GM10248 (cell line): ENCODE measurements at regions not wholly inside any gene's neighbourhood (a gene's known extent, or its start where the extent isn't known, plus 50 kb on each side); places are given as distances from the start of the nearest gene placed in this dataset.

ENCODE experiments used
- CTCF ChIA-PET: fragments of 300-600 bp; sonication (Branson Sonifier 250); formaldehyde crosslinking; extraction: SDS; loops from one replicate; lab custom pipeline; 2021; ENCODE audit warnings: antibody characterized with exemption; lab: Yijun Ruan, JAX
- POLR2A ChIA-PET: fragments of 350-650 bp; sonication (Branson Sonifier 250); formaldehyde crosslinking; extraction: SDS; loops from one replicate; lab custom pipeline; 2020; ENCODE audit warnings: antibody characterized with exemption; lab: Yijun Ruan, JAX
- DNase-seq: peaks from one replicate; pipeline ENCODE4 v3.0.0; 2012; ENCODE audit errors: extremely low spot score
- TF ChIP-seq, protein P1 (sequence below): IDR thresholded peaks from 2 replicates; pipeline ENCODE4 v1.5.1; 2012; ENCODE audit warnings: mild to moderate bottlenecking, low read depth; ENCODE audit errors: extremely low read depth, missing control alignments, control extremely low read depth

DNA sequence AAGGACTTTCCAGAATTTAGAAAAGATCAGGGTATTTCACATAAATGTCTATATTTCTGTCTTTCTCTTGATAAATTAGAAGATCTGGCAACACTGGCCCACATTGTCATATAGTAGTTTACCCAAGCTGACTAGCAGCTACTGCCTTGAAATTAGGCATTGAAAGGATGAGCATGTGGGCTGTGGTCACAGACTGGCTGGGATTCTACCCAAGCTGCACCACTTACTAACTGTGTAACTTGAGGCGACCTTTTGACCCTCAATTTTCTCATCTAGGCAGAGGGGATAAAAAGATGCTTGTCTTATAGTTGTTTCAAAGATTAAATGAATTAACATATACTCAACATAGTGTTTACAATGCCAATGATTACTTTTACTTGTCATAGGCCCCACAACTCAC, 152.7 kb upstream of the BMP2 start:
- CTCF ChIA-PET: interaction anchor here (0.9 kb wide), 1 partner anchor 8 kb away, joined by 3 read pairs; no protein-coding TSS in a partner anchor
- POLR2A ChIA-PET: no interaction called here
- no peak for DNase-seq
- TF ChIP-seq, protein P1, sequence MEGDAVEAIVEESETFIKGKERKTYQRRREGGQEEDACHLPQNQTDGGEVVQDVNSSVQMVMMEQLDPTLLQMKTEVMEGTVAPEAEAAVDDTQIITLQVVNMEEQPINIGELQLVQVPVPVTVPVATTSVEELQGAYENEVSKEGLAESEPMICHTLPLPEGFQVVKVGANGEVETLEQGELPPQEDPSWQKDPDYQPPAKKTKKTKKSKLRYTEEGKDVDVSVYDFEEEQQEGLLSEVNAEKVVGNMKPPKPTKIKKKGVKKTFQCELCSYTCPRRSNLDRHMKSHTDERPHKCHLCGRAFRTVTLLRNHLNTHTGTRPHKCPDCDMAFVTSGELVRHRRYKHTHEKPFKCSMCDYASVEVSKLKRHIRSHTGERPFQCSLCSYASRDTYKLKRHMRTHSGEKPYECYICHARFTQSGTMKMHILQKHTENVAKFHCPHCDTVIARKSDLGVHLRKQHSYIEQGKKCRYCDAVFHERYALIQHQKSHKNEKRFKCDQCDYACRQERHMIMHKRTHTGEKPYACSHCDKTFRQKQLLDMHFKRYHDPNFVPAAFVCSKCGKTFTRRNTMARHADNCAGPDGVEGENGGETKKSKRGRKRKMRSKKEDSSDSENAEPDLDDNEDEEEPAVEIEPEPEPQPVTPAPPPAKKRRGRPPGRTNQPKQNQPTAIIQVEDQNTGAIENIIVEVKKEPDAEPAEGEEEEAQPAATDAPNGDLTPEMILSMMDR: no peak

DNA sequence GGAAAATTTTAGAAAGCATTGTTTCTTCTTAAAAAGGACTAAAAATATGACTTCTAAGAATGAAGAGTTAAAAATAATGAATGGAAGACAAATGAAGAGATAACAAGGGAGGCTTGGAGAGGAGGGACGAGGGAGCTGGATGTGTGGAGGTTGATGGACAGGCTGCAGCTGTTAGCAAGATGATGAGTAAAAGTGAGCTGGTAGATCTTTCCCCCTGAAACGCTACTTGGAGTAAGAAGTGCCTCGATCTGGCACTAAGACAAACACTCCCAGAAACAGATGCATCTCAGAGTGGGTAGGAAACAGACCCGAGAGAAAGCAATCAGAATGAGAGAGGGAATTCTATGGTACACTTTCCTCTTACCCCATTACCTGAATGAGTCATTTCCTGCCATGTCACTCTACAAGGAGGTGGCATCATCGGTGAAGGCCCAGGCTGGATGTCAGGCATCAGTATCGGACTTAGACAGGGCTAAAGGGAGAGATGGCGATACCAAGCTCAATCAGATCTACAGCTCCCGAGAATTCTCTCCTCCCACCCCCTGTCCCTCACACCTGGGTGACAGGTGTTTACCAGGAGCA, 154.1 kb upstream of the BMP2 start:
- POLR2A ChIA-PET: no interaction called here
- CTCF ChIA-PET: interaction anchor here (1.4 to 1.6 kb wide), 2 partner anchors 9 to 12 kb away, joined by 7 read pairs; no protein-coding TSS in a partner anchor
- TF ChIP-seq, protein P1: no peak
- DNase-seq: no peak

DNA sequence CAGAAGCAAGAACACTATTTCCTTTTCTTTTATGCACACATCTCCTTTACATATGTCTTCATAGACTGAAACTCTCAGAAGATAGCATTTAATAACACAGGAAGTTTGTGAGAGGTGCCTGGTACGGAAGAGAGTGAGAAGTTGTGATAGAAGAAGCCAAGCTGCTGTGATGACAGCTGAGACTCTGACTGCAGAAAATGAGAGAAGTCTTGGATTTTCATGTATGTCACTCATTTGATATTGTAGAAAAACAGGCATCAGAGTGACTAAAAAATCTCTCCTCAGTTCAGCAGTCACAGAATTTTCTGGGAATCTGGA, 154.9 kb upstream of the BMP2 start:
- POLR2A ChIA-PET: no interaction called here
- DNase-seq: no peak
- TF ChIP-seq, protein P1: no peak
- CTCF ChIA-PET: interaction anchor here (0.8 to 1.6 kb wide), 3 partner anchors 10 to 13 kb away, joined by 3 to 7 read pairs (median 7); no protein-coding TSS in a partner anchor

DNA sequence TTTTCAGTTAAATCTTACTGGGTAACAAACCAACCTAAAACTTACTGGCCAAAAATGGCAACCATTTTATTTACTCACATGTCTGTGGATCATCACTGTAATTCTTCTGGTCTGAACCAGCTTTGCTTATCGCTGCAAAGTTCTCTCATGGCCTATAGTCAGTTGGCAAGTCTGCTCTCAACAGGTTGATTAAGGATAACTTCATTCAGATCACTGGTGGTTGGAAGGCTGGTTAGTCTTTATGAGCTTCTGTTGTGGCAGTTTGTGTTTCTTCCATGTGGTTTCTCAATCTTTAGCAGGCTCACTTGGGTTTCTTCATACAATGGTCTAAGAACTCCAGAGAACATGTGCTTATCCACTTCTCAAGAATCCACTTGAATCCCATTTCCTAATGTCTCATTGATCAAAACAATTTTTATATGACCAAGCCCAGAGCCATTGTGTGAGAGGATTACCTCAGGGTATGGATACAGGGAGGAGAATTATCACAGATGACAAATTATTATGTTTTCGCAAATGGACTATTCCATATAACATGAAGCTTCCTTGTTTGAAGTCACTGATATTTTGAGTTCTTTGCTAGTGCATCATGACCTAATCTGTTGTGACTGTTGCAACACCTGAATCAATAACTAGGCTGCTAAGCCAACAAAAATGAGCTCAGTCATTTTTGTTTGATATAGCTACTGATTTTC, 155.4 kb upstream of the BMP2 start:
- ChIA-PET POLR2A (no interaction called here), CTCF (interaction anchor here (0.8 to 1.6 kb wide), 3 partner anchors 10 to 13 kb away, joined by 3 to 7 read pairs (median 7); no protein-coding TSS in a partner anchor)
- no peak for DNase-seq
- TF ChIP-seq, protein P1: no peak

DNA sequence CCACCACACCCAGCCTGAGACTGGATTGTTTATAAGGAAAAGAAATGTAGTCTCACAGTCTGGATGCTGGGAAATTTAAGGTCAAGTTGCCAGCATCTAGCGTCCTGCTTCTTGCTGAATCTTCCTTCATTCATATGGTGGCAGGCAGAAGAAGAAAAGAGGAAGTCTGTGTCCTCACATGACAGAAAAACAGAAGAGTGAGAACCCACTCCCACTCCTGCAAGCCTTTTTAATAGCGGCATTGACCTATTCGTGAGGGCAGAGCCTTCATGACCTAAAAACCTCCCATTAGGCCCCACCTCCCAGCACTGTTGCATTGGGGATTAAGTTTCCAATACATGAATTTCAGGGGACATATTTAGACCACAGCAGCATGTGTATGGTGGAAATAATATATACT, 160.8 kb upstream of the BMP2 start:
- ChIA-PET CTCF (no interaction called here), POLR2A (no interaction called here)
- TF ChIP-seq, protein P1: no peak
- no peak for DNase-seq

DNA sequence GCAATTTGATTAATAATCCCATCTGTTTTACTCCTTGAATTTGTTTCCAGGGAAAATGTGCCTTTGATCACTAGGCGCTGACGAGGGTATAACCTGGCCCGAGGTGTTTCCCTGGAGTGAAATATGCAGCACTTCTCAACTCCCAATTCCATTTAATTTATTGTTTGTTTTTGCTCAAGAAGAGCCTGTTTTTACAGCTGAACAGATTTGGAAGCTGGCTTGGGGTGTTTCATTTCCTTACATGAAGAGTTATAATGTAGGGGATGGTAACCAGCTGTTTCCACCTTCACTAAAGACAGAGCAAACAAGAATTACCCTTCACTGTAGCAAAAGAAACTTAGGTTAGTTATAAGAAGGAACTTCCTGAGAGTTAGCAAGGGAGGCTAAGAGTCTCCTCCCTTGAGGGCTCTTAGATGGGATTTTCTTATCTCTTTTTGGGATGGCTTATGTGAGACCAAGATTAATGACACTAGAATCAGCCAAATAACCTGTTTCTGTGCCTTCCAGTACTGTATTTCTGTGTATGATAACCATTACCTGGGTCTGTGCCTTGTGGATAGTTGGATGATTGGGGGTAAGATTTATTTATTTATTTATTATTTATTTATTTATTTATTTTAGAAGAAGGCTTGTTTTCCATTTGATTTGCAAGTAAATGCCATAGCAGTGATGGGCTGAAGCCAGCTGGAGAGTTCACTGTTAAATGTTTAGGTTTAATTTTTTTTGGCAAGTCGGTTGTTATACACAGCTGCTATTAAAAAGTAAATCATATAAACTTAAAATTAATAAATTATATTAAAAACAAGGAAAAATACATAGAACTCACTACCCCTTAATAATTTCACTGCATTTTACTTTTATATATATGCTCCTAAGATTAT, 162.2 kb upstream of the BMP2 start:
- CTCF ChIA-PET: no interaction called here
- TF ChIP-seq, protein P1: no peak
- DNase-seq: no peak
- POLR2A ChIA-PET: no interaction called here
